OCI-LY1 (cell line): ENCODE measurements at regions not wholly inside any gene's neighbourhood (a gene's known extent, or its start where the extent isn't known, plus 50 kb on each side); places are given as distances from the start of the nearest gene placed in this dataset.

Experiments
- H2AFZ ChIP-seq: fragments of 200-600 bp; sonication (generic), shearing (Covaris generic); 2 replicates; pipeline ENCODE4 v1.6.0; 2014; ENCODE audit warnings: antibody characterized with exemption, mild to moderate bottlenecking, low read length
- H3F3A ChIP-seq: fragments of 200-600 bp; sonication (generic), shearing (Covaris generic); 2 replicates; pipeline ENCODE4 v1.6.0; 2014; ENCODE audit warnings: mild to moderate bottlenecking, antibody characterized with exemption, low read length, moderate library complexity; ENCODE audit not compliant: insufficient read depth
- H3K27ac ChIP-seq: fragments of 200-600 bp; sonication (generic); 2 replicates; pipeline ENCODE4 v1.5.1; 2014; ENCODE audit warnings: low read length, mixed run types, mild to moderate bottlenecking, low read depth; ENCODE audit not compliant: poor library complexity, severe bottlenecking
- H3K27me3 ChIP-seq: fragments of 200-600 bp; sonication (generic); 2 replicates; pipeline ENCODE4 v1.6.0; 2014; ENCODE audit warnings: antibody characterized with exemption, mild to moderate bottlenecking, low read length, moderate library complexity; ENCODE audit not compliant: insufficient read depth
- H3K36me3 ChIP-seq: fragments of 200-600 bp; sonication (generic); 2 replicates; pipeline ENCODE4 v1.6.1; 2014; ENCODE audit warnings: mild to moderate bottlenecking, antibody characterized with exemption, low read length, moderate library complexity, mixed read lengths; ENCODE audit not compliant: insufficient read depth
- H3K4me1 ChIP-seq: fragments of 200-600 bp; sonication (generic); 2 replicates; pipeline ENCODE4 v1.5.1; 2014; ENCODE audit warnings: mild to moderate bottlenecking, low read length, moderate library complexity; ENCODE audit not compliant: insufficient read depth, severe bottlenecking
- H3K4me2 ChIP-seq: fragments of 200-600 bp; sonication (generic), shearing (Covaris generic); 2 replicates; pipeline ENCODE4 v1.6.1; 2014; ENCODE audit warnings: low read length
- H3K4me3 ChIP-seq: fragments of 200-600 bp; sonication (generic); 2 replicates; pipeline ENCODE4 v1.5.1; 2014; ENCODE audit warnings: low read length, low read depth, mild to moderate bottlenecking, mixed read lengths; ENCODE audit not compliant: poor library complexity, severe bottlenecking
- H3K79me2 ChIP-seq: fragments of 200-600 bp; shearing (Covaris generic); 2 replicates; pipeline ENCODE4 v1.6.1; 2016; ENCODE audit warnings: mixed run types, low read length, mixed read lengths; ENCODE audit not compliant: insufficient read depth
- H3K9ac ChIP-seq: fragments of 200-600 bp; sonication (generic), shearing (Covaris generic); 2 replicates; pipeline ENCODE4 v1.6.1; 2014; ENCODE audit warnings: mild to moderate bottlenecking, low read length, mixed read lengths
- H3K9me2 ChIP-seq: fragments of 200-600 bp; sonication (generic), shearing (Covaris generic); 2 replicates; pipeline ENCODE4 v1.6.1; 2014; ENCODE audit warnings: low read depth, mild to moderate bottlenecking, low read length, mixed read lengths
- H3K9me3 ChIP-seq: fragments of 200-600 bp; shearing (Covaris generic); 2 replicates; pipeline ENCODE4 v1.6.1; 2014; ENCODE audit warnings: low read length, mixed read lengths
- H4K20me1 ChIP-seq: fragments of 200-600 bp; sonication (generic), shearing (Covaris generic); 2 replicates; pipeline ENCODE4 v1.6.0; 2016; ENCODE audit warnings: mild to moderate bottlenecking, low read length; ENCODE audit not compliant: insufficient read depth
- CTCF ChIP-seq: fragments of 200-600 bp; sonication (generic), shearing (Covaris generic); IDR thresholded peaks from 2 replicates; pipeline ENCODE4 v1.5.1; 2017; ENCODE audit warnings: mild to moderate bottlenecking, antibody characterized with exemption, low read length, moderate library complexity, mixed read lengths
- EZH2 ChIP-seq: fragments of 200-600 bp; sonication (generic), shearing (Covaris generic); IDR thresholded peaks from 2 replicates; pipeline ENCODE4 v1.8.0; 2017; ENCODE audit warnings: borderline replicate concordance, mixed run types, mild to moderate bottlenecking, antibody characterized with exemption, low read length, moderate library complexity, mixed read lengths

GRCh38 chr4:12562476-12563140 is 921.5 kb downstream of the RAB28 start:
- no peak overlapping the region for H3K4me2 ChIP-seq
- no peaks in the 10 kb centered on the region for H4K20me1 ChIP-seq
- no peaks in the 10 kb centered on the region for H3K4me1 ChIP-seq
- no peaks in the 10 kb centered on the region for H3K36me3 ChIP-seq
- no peaks in the 10 kb centered on the region for H3K9me2 ChIP-seq
- no peak overlapping the region for H3K27ac ChIP-seq
- H3K4me3 ChIP-seq = no peak overlapping the region
- no peaks in the 10 kb centered on the region for H3K9me3 ChIP-seq
- no peaks in the 10 kb centered on the region for H3F3A ChIP-seq
- no peaks in the 10 kb centered on the region for H3K79me2 ChIP-seq
- H3K27me3 ChIP-seq = no peaks in the 10 kb centered on the region
- H3K9ac ChIP-seq = no peak overlapping the region
- H2AFZ ChIP-seq = no peak overlapping the region
- no peak for TF ChIP-seq EZH2
- TF ChIP-seq CTCF = no peak

GRCh38 chr4:12562021-12562420 is 922.1 kb downstream of the RAB28 start:
- no peaks in the 10 kb centered on the region for H3K36me3 ChIP-seq
- no peaks in the 10 kb centered on the region for H4K20me1 ChIP-seq
- H3K79me2 ChIP-seq = no peaks in the 10 kb centered on the region
- H3K4me3 ChIP-seq = no peak overlapping the region
- H3K27ac ChIP-seq = no peak overlapping the region
- H3K9me2 ChIP-seq = no peaks in the 10 kb centered on the region
- H3F3A ChIP-seq = no peaks in the 10 kb centered on the region
- no peak overlapping the region for H3K4me2 ChIP-seq
- no peaks in the 10 kb centered on the region for H3K27me3 ChIP-seq
- H2AFZ ChIP-seq = no peak overlapping the region
- H3K4me1 ChIP-seq = no peaks in the 10 kb centered on the region
- no peak for TF ChIP-seq CTCF
- TF ChIP-seq EZH2 = no peak
- no peaks in the 10 kb centered on the region for H3K9me3 ChIP-seq
- no peak overlapping the region for H3K9ac ChIP-seq

- Histone ChIP-seq H3K27ac (no peak overlapping the region), H3K9me2 (no peaks in the 10 kb centered on the region), H3K27me3 (no peaks in the 10 kb centered on the region), H3K4me1 (no peaks in the 10 kb centered on the region), H3K79me2 (no peaks in the 10 kb centered on the region), H4K20me1 (no peaks in the 10 kb centered on the region), H3K4me2 (no peak overlapping the region), H3K36me3 (no peaks in the 10 kb centered on the region), H3F3A (no peaks in the 10 kb centered on the region), H3K9ac (no peak overlapping the region), H2AFZ (no peak overlapping the region), H3K4me3 (no peak overlapping the region), H3K9me3 (no peaks in the 10 kb centered on the region)
- TF ChIP-seq EZH2 (no peak), CTCF (no peak)
Observed at GRCh38 chr4:12555011-12555410, 929.1 kb downstream of the RAB28 start.
